ENCODE measurements at regions not wholly inside any gene's neighbourhood (a gene's known extent, or its start where the extent isn't known, plus 50 kb on each side); places are given as distances from the start of the nearest gene placed in this dataset.

DNA sequence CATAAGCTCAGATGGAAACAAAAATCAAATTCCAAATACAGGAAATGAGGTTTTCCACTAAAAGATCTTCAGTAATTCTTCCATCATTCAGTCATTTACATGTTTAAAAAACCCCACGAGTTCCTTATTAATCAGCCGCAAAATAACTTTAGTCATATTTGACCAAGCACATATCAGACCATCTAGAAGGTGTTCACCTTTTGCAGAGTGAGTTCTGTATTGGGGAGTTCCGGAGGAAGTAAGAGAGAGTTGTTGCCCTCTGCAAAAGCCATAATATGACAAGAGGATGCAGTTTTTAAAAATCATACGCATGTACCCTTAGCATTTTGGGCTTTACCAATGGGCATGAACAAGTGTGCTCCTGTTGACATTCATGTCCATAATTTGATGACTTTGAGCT lies 61.6 kb downstream of the CCR1 start:
- no peak for DNase-seq (ENCODE audit: low read depth, low spot score)

DNA sequence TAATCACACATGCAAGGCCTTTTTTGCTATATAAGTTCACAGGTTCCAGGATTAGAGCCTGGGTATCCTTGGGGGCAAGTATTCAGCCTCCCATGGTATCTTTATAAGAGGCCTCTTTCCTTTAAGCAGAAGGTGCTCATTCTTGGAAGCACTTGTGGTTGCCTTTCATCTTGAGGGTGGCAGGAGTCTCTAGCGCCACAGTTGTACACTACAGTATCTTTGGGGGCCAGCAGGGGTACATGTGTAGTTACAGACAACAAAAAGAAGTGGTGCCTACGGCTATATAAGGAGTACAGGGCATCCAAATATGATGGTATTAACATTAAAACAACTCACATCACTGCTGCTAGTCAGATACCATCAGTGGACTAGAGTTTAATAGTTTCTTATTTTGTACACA lies 62.1 kb downstream of the CCR1 start:
- no peak for DNase-seq (ENCODE audit: low read depth, low spot score)

DNA sequence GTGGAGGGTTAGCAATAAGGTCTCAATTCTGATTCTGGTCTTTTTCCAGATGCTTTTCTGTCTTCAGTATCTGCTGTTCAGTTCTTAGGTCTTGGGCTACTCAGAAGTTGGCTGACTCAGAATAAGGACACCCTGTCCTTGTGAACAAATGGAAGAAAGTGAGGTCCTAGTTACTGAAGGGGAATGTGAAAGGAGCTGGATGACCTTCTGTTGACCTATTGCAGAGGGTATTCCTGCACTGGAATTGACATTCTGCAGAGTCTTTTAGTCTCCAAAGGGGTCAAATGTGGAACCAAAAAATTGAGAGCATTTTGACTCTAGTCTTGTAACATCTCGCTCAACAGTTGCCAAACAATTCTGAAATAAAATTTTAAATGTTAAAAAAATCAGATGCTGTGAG lies 63.0 kb downstream of the CCR1 start:
- DNase-seq (ENCODE audit: low read depth, low spot score): no peak

- DNase-seq (ENCODE audit: low read depth, low spot score): no peak
Observed at GRCh38 chr3:46143951-46144473, 64.1 kb downstream of the CCR1 start.

GRCh38 chr3:46141813-46142212 lies 66.3 kb downstream of the CCR1 start:
- DNase-seq (ENCODE audit: low read depth, low spot score): no peak

GRCh38 chr3:46138581-46138980 lies 69.5 kb downstream of the CCR1 start:
- no peak for DNase-seq (ENCODE audit: low read depth, low spot score)

DNA sequence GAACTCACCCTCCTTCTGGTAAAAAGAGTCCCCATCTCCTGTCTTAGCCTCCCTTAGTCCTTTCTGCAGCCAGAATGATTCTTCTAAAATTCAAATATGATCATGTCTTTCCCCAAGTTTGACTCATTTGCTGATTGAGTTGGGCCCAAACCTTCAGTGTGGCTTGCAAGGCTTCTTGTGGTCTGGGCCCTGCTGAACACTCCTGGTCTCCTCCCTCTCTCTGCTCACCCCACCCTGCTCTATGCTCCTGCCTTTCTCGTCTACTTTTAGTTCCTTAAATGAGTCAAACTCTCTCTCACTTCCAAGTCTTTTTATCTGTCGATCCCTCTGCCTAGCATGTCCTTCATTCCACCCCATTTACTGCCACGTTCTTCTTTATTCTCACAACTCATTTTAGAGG lies 72.6 kb downstream of the CCR1 start:
- no peak for DNase-seq (ENCODE audit: low read depth, low spot score)

DNA sequence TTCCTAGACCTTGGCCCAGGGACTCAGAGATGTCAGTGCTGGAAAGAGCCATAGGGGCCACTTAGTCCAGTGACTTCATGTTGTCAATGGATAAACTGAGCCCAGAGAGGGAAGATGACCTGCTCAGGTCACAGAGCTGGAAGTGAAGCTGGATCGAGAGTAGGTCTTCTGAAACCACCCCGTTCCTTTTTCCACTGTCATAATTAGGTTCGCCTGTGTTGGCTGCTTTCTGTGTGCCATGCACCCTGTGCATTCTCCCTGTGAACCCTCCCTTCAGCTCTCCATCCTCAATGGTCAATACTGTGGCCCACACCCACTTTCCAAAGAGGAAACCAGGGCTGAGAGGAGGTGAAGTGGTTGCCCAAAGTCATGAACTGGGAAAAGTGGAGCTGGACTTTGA lies 74.8 kb downstream of the CCR1 start:
- no peak for DNase-seq (ENCODE audit: low read depth, low spot score)

- DNase-seq (ENCODE audit: low read depth, low spot score): no peak
Observed at GRCh38 chr3:46132565-46132964, 75.5 kb downstream of the CCR1 start.

GRCh38 chr3:46131884-46132450 lies 76.1 kb downstream of the CCR1 start:
- DNase-seq (ENCODE audit: low read depth, low spot score): no peak

GRCh38 chr3:46130631-46131310 lies 77.3 kb downstream of the CCR1 start:
- DNase-seq (ENCODE audit: low read depth, low spot score): no peak

GRCh38 chr3:46129588-46130272 lies 78.4 kb downstream of the CCR1 start:
- no peak for DNase-seq (ENCODE audit: low read depth, low spot score)

DNA sequence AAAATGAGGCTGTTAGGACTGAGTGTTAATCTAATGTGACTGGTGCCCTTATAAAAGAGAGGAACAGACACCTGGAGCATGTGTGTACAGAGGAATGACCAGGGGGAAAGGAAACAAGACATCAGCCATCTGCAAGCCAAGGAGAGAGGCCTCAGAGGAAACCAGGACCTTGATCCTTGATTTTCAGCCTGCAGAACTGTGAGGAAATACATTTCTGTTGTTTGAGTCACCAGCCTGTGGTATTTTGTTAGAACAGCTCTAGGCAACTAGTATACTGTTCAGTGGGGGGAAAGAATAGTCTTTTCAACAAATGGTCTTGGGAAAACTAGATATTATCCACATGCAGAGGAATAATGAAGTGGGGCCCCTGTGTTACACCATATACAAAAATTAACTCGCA lies 80.6 kb downstream of the CCR1 start:
- peak; percentile 89 for DNase-seq (ENCODE audit: low read depth, low spot score)

- DNase-seq (ENCODE audit: low read depth, low spot score): no peak
Observed at GRCh38 chr3:46124216-46125177, 83.6 kb downstream of the CCR1 start.

GRCh38 chr3:46123646-46124045 lies 84.5 kb downstream of the CCR1 start:
- DNase-seq (ENCODE audit: low read depth, low spot score): no peak

GRCh38 chr3:46122091-46122490 lies 86.0 kb downstream of the CCR1 start:
- no peak for DNase-seq (ENCODE audit: low read depth, low spot score)

GRCh38 chr3:46120983-46121382 lies 87.1 kb downstream of the CCR1 start:
- no peak for DNase-seq (ENCODE audit: low read depth, low spot score)

- DNase-seq (ENCODE audit: low read depth, low spot score): no peak
Observed at GRCh38 chr3:46119709-46120498, 88.2 kb downstream of the CCR1 start.

GRCh38 chr3:46119253-46119652 lies 88.9 kb downstream of the CCR1 start:
- DNase-seq (ENCODE audit: low read depth, low spot score): no peak

DNA sequence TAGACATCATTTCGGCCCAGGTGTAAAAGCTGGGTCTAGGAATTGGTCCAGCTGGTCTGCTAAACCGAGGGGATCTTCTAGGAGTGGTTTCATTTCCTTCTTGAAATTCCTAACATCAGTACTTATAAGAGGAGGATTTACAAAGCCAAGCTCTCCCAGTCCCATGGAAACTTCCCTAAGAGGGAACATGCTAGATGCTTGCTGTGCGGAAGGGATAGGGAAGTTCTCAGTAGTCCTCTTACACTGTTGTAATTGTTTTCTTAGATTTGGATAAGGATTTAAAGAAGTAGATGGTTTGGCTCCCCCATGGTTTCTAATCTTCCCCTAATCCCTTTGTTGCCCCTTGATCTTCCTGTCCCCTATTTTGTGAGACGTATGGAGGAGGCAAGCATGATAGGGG lies 89.7 kb upstream of the XCR1 start:
- DNase-seq (ENCODE audit: low read depth, low spot score): no peak

Data from astrocyte of the hippocampus (primary cell).